AML-193 (cell line): ENCODE measurements at regions not wholly inside any gene's neighbourhood (a gene's known extent, or its start where the extent isn't known, plus 50 kb on each side); places are given as distances from the start of the nearest gene placed in this dataset.
"Not testable (repeated sequence)": the region's sequence is repeated elsewhere in the genome, so short reads cannot be mapped to it uniquely, and the experiment has no call there.

Experiments
- DNase-seq, 2 experiments: peaks; one replicate each; lab custom pipeline; 2025; lab: John Stamatoyannopoulos, UW

GRCh38 chr10:6926971-6927370 lies 346.9 kb upstream of the PRKCQ start:
- peak; percentile 56 to 72 for DNase-seq

- DNase-seq, result no peak
Observed at GRCh38 chr10:6925146-6925545, 345.1 kb upstream of the PRKCQ start.

- no peak for DNase-seq
Observed at GRCh38 chr10:6924166-6924565, 344.1 kb upstream of the PRKCQ start.

- not testable (repeated sequence) for DNase-seq
Observed at GRCh38 chr10:6921026-6921425, 340.9 kb upstream of the PRKCQ start.

GRCh38 chr10:6920072-6921019 lies 340.3 kb upstream of the PRKCQ start:
- DNase-seq, result peak; percentile 61 to 67

- DNase-seq, result no peak
Observed at GRCh38 chr10:6919077-6919476, 339.0 kb upstream of the PRKCQ start.

- peak; percentile 31 to 61 for DNase-seq
Observed at GRCh38 chr10:6918305-6918704, 338.2 kb upstream of the PRKCQ start.

- peak; percentile 7 to 11 for DNase-seq
Observed at GRCh38 chr10:6917125-6917524, 337.0 kb upstream of the PRKCQ start.

GRCh38 chr10:6916601-6917000 lies 336.5 kb upstream of the PRKCQ start:
- peak; percentile 88 to 93 for DNase-seq

GRCh38 chr10:6915307-6915706 lies 335.2 kb upstream of the PRKCQ start:
- no peak for DNase-seq

GRCh38 chr10:6912929-6913328 lies 332.9 kb upstream of the PRKCQ start:
- no peak for DNase-seq

GRCh38 chr10:6912424-6912823 lies 332.3 kb upstream of the PRKCQ start:
- no peak for DNase-seq

GRCh38 chr10:6912021-6912420 lies 331.9 kb upstream of the PRKCQ start:
- DNase-seq, result no peak

- no peak for DNase-seq
Observed at GRCh38 chr10:6909905-6910560, 330.0 kb upstream of the PRKCQ start.

GRCh38 chr10:6907877-6908530 lies 327.9 kb upstream of the PRKCQ start:
- no peak for DNase-seq

- no peak for DNase-seq
Observed at GRCh38 chr10:6894405-6894804, 314.3 kb upstream of the PRKCQ start.

- no peak for DNase-seq
Observed at GRCh38 chr10:6892864-6893263, 312.8 kb upstream of the PRKCQ start.

GRCh38 chr10:6891924-6892323 lies 311.8 kb upstream of the PRKCQ start:
- DNase-seq, result no peak

- no peak for DNase-seq
Observed at GRCh38 chr10:6889718-6890117, 309.6 kb upstream of the PRKCQ start.

- DNase-seq, result no peak
Observed at GRCh38 chr10:6888434-6888833, 308.4 kb upstream of the PRKCQ start.

GRCh38 chr10:6885284-6885683 lies 305.2 kb upstream of the PRKCQ start:
- DNase-seq, result no peak

- no peak for DNase-seq
Observed at GRCh38 chr10:6881987-6882386, 301.9 kb upstream of the PRKCQ start.
